ENCODE measurements at regions not wholly inside any gene's neighbourhood (a gene's known extent, or its start where the extent isn't known, plus 50 kb on each side); places are given as distances from the start of the nearest gene placed in this dataset.

- H4K8ac ChIP-seq (replicated peaks; ENCODE audit: insufficient read length, low read depth, low read length): no peak overlapping the region
- no peak overlapping the region for H2BK5ac ChIP-seq (ENCODE audit: insufficient read length, low read length)
- no peak overlapping the region for H3K9ac ChIP-seq (ENCODE audit: extremely low read depth, insufficient read length, low read length)
- peak; percentile 33; the same call in 2 of the 3 replicates for TF ChIP-seq CTCF (conservative IDR thresholded peaks at IDR 0.05)
- H3K4me2 ChIP-seq (ENCODE audit: insufficient read depth, insufficient read length, low read length): no peak overlapping the region
- H3K9me3 ChIP-seq (ENCODE audit: control insufficient read depth, low read depth, low read length): no peaks in the 10 kb centered on the region
- no peak for DNase-seq
- H3K79me1 ChIP-seq (ENCODE audit: insufficient read depth, low read depth, low read length, poor library complexity, severe bottlenecking): no peaks in the 10 kb centered on the region
- H2BK15ac ChIP-seq (ENCODE audit: low read depth, low read length): no peak overlapping the region
- no peak overlapping the region for H2BK12ac ChIP-seq (ENCODE audit: insufficient read length, low read depth, low read length)
- H2BK120ac ChIP-seq (ENCODE audit: low read depth, low read length, poor library complexity, severe bottlenecking): no peak overlapping the region
- H3K4ac ChIP-seq (ENCODE audit: low read depth, low read length): no peak overlapping the region
- H4K20me1 ChIP-seq (ENCODE audit: control insufficient read depth, insufficient read depth, insufficient read length): no peaks in the 10 kb centered on the region
- no peak overlapping the region for H3K27ac ChIP-seq (ENCODE audit: insufficient read length, low read depth, low read length)
- H3K4me1 Mint-ChIP-seq: no peaks in the 10 kb centered on the region
- no peaks in the 10 kb centered on the region for H3K4me1 ChIP-seq (ENCODE audit: insufficient read depth, low read length)
- H3K36me3 Mint-ChIP-seq (ENCODE audit: insufficient read depth in 1 of 3, low read depth in 3 of 3): no peaks in the 10 kb centered on the region
- H3K18ac ChIP-seq (ENCODE audit: insufficient read length, low read depth, low read length): no peak overlapping the region
- no peak overlapping the region for H4K91ac ChIP-seq (ENCODE audit: insufficient read length, low read depth, low read length)
- H3K27ac Mint-ChIP-seq: no peak overlapping the region
- no peaks in the 10 kb centered on the region for H3K23me2 ChIP-seq (ENCODE audit: insufficient read length, low read depth, low read length, poor library complexity, severe bottlenecking)
- H2BK20ac ChIP-seq (ENCODE audit: low read depth, low read length, poor library complexity, severe bottlenecking): no peak overlapping the region
- no peak overlapping the region for H3K23ac ChIP-seq (ENCODE audit: insufficient read length, low read depth, low read length)
- H3K56ac ChIP-seq (ENCODE audit: insufficient read length, low read depth, low read length): no peak overlapping the region
- no peaks in the 10 kb centered on the region for H3K27me3 Mint-ChIP-seq (ENCODE audit: low read depth)
- no peak overlapping the region for H3T11ph ChIP-seq (ENCODE audit: low read length)
- no peak overlapping the region for H3K14ac ChIP-seq (ENCODE audit: insufficient read depth, low read length)
- H3K79me2 ChIP-seq (ENCODE audit: insufficient read depth, low read length): no peaks in the 10 kb centered on the region
- H2AFZ ChIP-seq (ENCODE audit: low read length): no peak overlapping the region
- no peaks in the 10 kb centered on the region for H3K9me3 Mint-ChIP-seq
- no peak overlapping the region for H3K4me3 Mint-ChIP-seq
- H3K27me3 ChIP-seq (ENCODE audit: insufficient read depth, low read length): no peaks in the 10 kb centered on the region
- no CpG with 5 or more reads among the region's 2 CpGs for WGBS (ENCODE audit: extremely low coverage, insufficient read length, low lambda C conversion rate)
- H2AK5ac ChIP-seq (ENCODE audit: insufficient read length, low read length): no peak overlapping the region
- no peak overlapping the region for H4K5ac ChIP-seq (ENCODE audit: insufficient read length, low read depth, low read length)
Measured at GRCh38 chr2:142582317-142582716, 295.1 kb upstream of the KYNU start.

Data from H9 (cell line).